BJ (cell line): ENCODE measurements at regions not wholly inside any gene's neighbourhood (a gene's known extent, or its start where the extent isn't known, plus 50 kb on each side); places are given as distances from the start of the nearest gene placed in this dataset.

Source experiments
- CTCF ChIA-PET: fragments of 350-600 bp; formaldehyde crosslinking; extraction: SDS; loops from one replicate; lab custom pipeline; 2021; ENCODE audit warnings: antibody characterized with exemption, inconsistent platforms; lab: Yijun Ruan, JAX
- POLR2A ChIA-PET: fragments of 300-600 bp; sonication (Branson Sonifier 250); formaldehyde crosslinking; extraction: SDS; loops from one replicate; lab custom pipeline; 2021; ENCODE audit warnings: antibody characterized with exemption; lab: Charles Lee
- DNase-seq: peaks from one replicate; pipeline ENCODE4 v3.0.0-alpha.2; 2011; ENCODE audit warnings: low read depth
- H3K27me3 ChIP-seq: 2 replicates; pipeline ENCODE4 v1.6.0; 2011; ENCODE audit warnings: low read length; ENCODE audit not compliant: control insufficient read depth, insufficient read depth
- H3K36me3 ChIP-seq: 2 replicates; pipeline ENCODE4 v1.5.1; 2011; ENCODE audit warnings: low read length; ENCODE audit not compliant: control insufficient read depth, insufficient read depth
- H3K4me3 ChIP-seq: 2 replicates; pipeline ENCODE4 v1.5.1; 2011; ENCODE audit warnings: low read depth, mild to moderate bottlenecking, control low read depth, low read length
- CTCF ChIP-seq: IDR thresholded peaks from 2 replicates; pipeline ENCODE4 v1.5.1; 2011; ENCODE audit warnings: low read depth, mild to moderate bottlenecking, control low read depth, inconsistent platforms, low read length, moderate library complexity; ENCODE audit not compliant: insufficient read depth

GRCh38 chr1:228838717-228839500 is 103.6 kb downstream of the RHOU start:
- no peak for TF ChIP-seq CTCF
- POLR2A ChIA-PET = interaction anchor here (0.6 kb wide), 1 partner anchor 499 kb away, joined by 3 read pairs; no protein-coding TSS in a partner anchor
- H3K36me3 ChIP-seq = no peaks in the 10 kb centered on the region
- no peak for DNase-seq
- H3K4me3 ChIP-seq = no peak overlapping the region
- peaks cover 5% of the 10 kb centered on the region for H3K27me3 ChIP-seq
- CTCF ChIA-PET = interaction anchor here (0.6 to 1.3 kb wide), 3 partner anchors 12 to 389 kb away, joined by 3 to 5 read pairs (median 3); no protein-coding TSS in a partner anchor

GRCh38 chr1:228839656-228840055 is 104.4 kb downstream of the RHOU start:
- no peak for DNase-seq
- Histone ChIP-seq H3K27me3 (peaks cover 4% of the 10 kb centered on the region; the same call in 1 of the 2 replicates), H3K36me3 (no peaks in the 10 kb centered on the region), H3K4me3 (no peak overlapping the region)
- CTCF ChIA-PET = no interaction called here
- POLR2A ChIA-PET = no interaction called here
- TF ChIP-seq CTCF = no peak

- no peak for DNase-seq
- ChIA-PET POLR2A (no interaction called here), CTCF (interaction anchor here (1.7 kb wide), 1 partner anchor 386 kb away, joined by 4 read pairs; no protein-coding TSS in a partner anchor)
- H3K27me3 ChIP-seq = no peaks in the 10 kb centered on the region
- no peak for TF ChIP-seq CTCF
- H3K36me3 ChIP-seq = no peaks in the 10 kb centered on the region
- no peak overlapping the region for H3K4me3 ChIP-seq
Measured at GRCh38 chr1:228841632-228842031, 106.4 kb downstream of the RHOU start.

GRCh38 chr1:228842094-228842775 is 107.0 kb downstream of the RHOU start:
- no peak for TF ChIP-seq CTCF
- ChIA-PET POLR2A (no interaction called here), CTCF (interaction anchor here (0.9 kb wide), 1 partner anchor 9 kb away, joined by 3 read pairs; no protein-coding TSS in a partner anchor)
- Histone ChIP-seq H3K36me3 (no peaks in the 10 kb centered on the region), H3K4me3 (no peak overlapping the region), H3K27me3 (no peaks in the 10 kb centered on the region)
- peak; percentile 32 for DNase-seq

GRCh38 chr1:228845101-228845500 is 109.8 kb downstream of the RHOU start:
- no peak for DNase-seq
- Histone ChIP-seq H3K27me3 (no peaks in the 10 kb centered on the region), H3K36me3 (no peaks in the 10 kb centered on the region), H3K4me3 (no peak overlapping the region)
- TF ChIP-seq CTCF = no peak
- CTCF ChIA-PET = interaction anchor here (0.7 to 1.2 kb wide), 2 partner anchors 16 kb away, joined by 3 to 4 read pairs; no protein-coding TSS in a partner anchor
- POLR2A ChIA-PET = no interaction called here
